ENCODE measurements at regions not wholly inside any gene's neighbourhood (a gene's known extent, or its start where the extent isn't known, plus 50 kb on each side); places are given as distances from the start of the nearest gene placed in this dataset.

GRCh38 chr9:117545846-117546245 lies 131.0 kb upstream of the ASTN2 start:
- Mint-ChIP-seq H3K27ac (ENCODE audit: unreplicated experiment) (no peak overlapping the region), H3K4me3 (ENCODE audit: unreplicated experiment) (no peak overlapping the region), H3K9me3 (ENCODE audit: unreplicated experiment) (no peaks in the 10 kb centered on the region), H3K27me3 (ENCODE audit: unreplicated experiment) (no peaks in the 10 kb centered on the region), H3K36me3 (ENCODE audit: unreplicated experiment) (no peaks in the 10 kb centered on the region), H3K4me1 (ENCODE audit: low read depth, unreplicated experiment) (peaks cover 5% of the 10 kb centered on the region)
- TF ChIP-seq CTCF (IDR thresholded peaks at IDR 0.05; ENCODE audit: partially characterized antibody, unreplicated experiment), result no peak
- DNase-seq, result no peak

- no peak for DNase-seq
- no peaks in the 10 kb centered on the region for H3K36me3 Mint-ChIP-seq (ENCODE audit: unreplicated experiment)
- H3K27ac Mint-ChIP-seq (ENCODE audit: unreplicated experiment), result no peak overlapping the region
- H3K27me3 Mint-ChIP-seq (ENCODE audit: unreplicated experiment), result no peaks in the 10 kb centered on the region
- TF ChIP-seq CTCF (IDR thresholded peaks at IDR 0.05; ENCODE audit: partially characterized antibody, unreplicated experiment), result no peak
- peaks cover 5% of the 10 kb centered on the region for H3K4me1 Mint-ChIP-seq (ENCODE audit: low read depth, unreplicated experiment)
- no peaks in the 10 kb centered on the region for H3K9me3 Mint-ChIP-seq (ENCODE audit: unreplicated experiment)
- H3K4me3 Mint-ChIP-seq (ENCODE audit: unreplicated experiment), result no peak overlapping the region
Observed at GRCh38 chr9:117543089-117543488, 128.2 kb upstream of the ASTN2 start.

- Mint-ChIP-seq H3K9me3 (ENCODE audit: unreplicated experiment) (no peaks in the 10 kb centered on the region), H3K27me3 (ENCODE audit: unreplicated experiment) (no peaks in the 10 kb centered on the region), H3K4me1 (ENCODE audit: low read depth, unreplicated experiment) (peaks cover 2% of the 10 kb centered on the region), H3K4me3 (ENCODE audit: unreplicated experiment) (no peak overlapping the region), H3K36me3 (ENCODE audit: unreplicated experiment) (no peaks in the 10 kb centered on the region), H3K27ac (ENCODE audit: unreplicated experiment) (no peak overlapping the region)
- TF ChIP-seq CTCF (IDR thresholded peaks at IDR 0.05; ENCODE audit: partially characterized antibody, unreplicated experiment), result no peak
- no peak for DNase-seq
Observed at GRCh38 chr9:117542021-117542420, 127.2 kb upstream of the ASTN2 start.

- no peak for DNase-seq
- Mint-ChIP-seq H3K9me3 (ENCODE audit: unreplicated experiment) (no peaks in the 10 kb centered on the region), H3K4me3 (ENCODE audit: unreplicated experiment) (no peak overlapping the region), H3K36me3 (ENCODE audit: unreplicated experiment) (no peaks in the 10 kb centered on the region), H3K4me1 (ENCODE audit: low read depth, unreplicated experiment) (peaks cover 2% of the 10 kb centered on the region), H3K27me3 (ENCODE audit: unreplicated experiment) (no peaks in the 10 kb centered on the region), H3K27ac (ENCODE audit: unreplicated experiment) (no peak overlapping the region)
- no peak for TF ChIP-seq CTCF (IDR thresholded peaks at IDR 0.05; ENCODE audit: partially characterized antibody, unreplicated experiment)
Observed at GRCh38 chr9:117541181-117541580, 126.3 kb upstream of the ASTN2 start.

GRCh38 chr9:117535973-117536372 lies 121.1 kb upstream of the ASTN2 start:
- H3K36me3 Mint-ChIP-seq (ENCODE audit: unreplicated experiment), result no peaks in the 10 kb centered on the region
- DNase-seq, result no peak
- H3K27ac Mint-ChIP-seq (ENCODE audit: unreplicated experiment), result no peak overlapping the region
- no peak for TF ChIP-seq CTCF (IDR thresholded peaks at IDR 0.05; ENCODE audit: partially characterized antibody, unreplicated experiment)
- H3K4me3 Mint-ChIP-seq (ENCODE audit: unreplicated experiment), result no peak overlapping the region
- peaks cover 9% of the 10 kb centered on the region for H3K4me1 Mint-ChIP-seq (ENCODE audit: low read depth, unreplicated experiment)
- H3K9me3 Mint-ChIP-seq (ENCODE audit: unreplicated experiment), result no peaks in the 10 kb centered on the region
- no peaks in the 10 kb centered on the region for H3K27me3 Mint-ChIP-seq (ENCODE audit: unreplicated experiment)

All from glutamatergic neuron (in vitro differentiated cells).